Esophagus squamous epithelium (tissue), 4 donors: ENCODE measurements at regions not wholly inside any gene's neighbourhood (a gene's known extent, or its start where the extent isn't known, plus 50 kb on each side); places are given as distances from the start of the nearest gene placed in this dataset.

Experiments
- CTCF ChIP-seq, 6 experiments: fragments of 450-650 bp in 4 of 6; fragments of 200-600 bp in 2 of 6; sonication (generic) in 2 of 6; IDR thresholded peaks; one replicate each; pipeline ENCODE4 v1.5.1; 2016 to 2019; ENCODE audit warnings: antibody characterized with exemption in 6 of 6, mild to moderate bottlenecking in 4 of 6, moderate library complexity in 4 of 6
- POLR2A ChIP-seq, 4 donors: fragments of 450-650 bp; IDR thresholded peaks; one replicate each; pipeline ENCODE4 v1.6.1; 2017; ENCODE audit warnings: antibody characterized with exemption in 4 of 4, mild to moderate bottlenecking in 4 of 4, moderate library complexity in 3 of 4

DNA sequence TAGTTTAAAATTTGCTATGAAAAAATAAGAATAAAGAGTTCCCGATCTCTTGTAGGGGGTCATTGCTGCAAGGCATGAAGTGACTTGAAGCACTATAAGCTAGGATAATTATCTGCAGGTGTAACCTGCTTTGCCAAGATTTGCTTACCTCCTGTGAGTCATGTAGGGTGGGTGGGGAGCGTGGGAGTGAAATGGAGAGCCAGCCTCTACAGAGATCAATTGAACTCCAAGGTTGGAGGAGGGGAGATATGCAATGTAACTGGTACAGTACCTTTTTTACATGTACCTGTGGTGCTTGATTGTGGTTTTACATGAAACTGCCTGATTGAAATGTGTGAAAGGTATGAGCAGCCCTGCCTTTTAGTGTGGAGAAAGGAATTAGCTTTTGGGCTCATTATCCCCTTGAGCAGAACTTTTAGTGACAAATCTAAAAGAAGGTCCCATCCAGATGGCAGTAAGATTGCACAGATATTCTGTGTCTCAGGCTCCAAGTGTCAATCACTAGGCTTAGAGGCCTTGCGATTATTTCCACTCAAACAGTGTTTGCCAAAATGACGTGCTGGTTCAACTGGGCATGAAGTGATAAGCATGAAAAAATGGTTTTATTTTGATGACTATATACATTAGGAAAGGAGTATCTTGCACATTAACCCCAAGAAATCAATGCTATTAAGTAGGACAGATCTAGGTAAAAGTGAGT lies 138.6 kb upstream of the GRB10 start:
- TF ChIP-seq CTCF (IDR thresholded peaks at IDR 0.05), result no peak
- TF ChIP-seq POLR2A (IDR thresholded peaks at IDR 0.05), result no peak
